Kasumi-1 (cell line): ENCODE measurements at regions not wholly inside any gene's neighbourhood (a gene's known extent, or its start where the extent isn't known, plus 50 kb on each side); places are given as distances from the start of the nearest gene placed in this dataset.

Source experiments
- DNase-seq, 2 experiments: peaks; one replicate each; lab custom pipeline; 2025; lab: John Stamatoyannopoulos, UW

DNA sequence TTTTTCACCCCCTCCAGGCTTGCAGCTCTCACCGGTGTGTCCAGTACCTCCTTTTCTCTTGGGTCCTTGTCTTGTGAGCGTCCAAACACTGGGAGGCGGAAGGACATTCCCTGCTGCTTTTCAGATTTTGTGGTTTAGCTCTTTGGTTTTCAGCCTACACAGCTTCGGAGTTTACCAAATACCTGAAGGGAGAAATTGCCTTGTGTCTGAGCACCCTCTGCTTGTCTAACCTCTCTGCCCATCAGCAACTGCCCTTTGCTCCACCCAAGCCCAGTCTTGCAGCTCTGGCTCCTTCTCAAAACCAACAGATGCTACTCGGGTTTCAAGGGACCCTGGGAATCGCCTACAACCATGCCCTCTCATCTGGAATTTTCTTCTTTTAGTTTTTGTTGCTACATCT, 519.1 kb upstream of the IGFBP3 start:
- DNase-seq: no peak

DNA sequence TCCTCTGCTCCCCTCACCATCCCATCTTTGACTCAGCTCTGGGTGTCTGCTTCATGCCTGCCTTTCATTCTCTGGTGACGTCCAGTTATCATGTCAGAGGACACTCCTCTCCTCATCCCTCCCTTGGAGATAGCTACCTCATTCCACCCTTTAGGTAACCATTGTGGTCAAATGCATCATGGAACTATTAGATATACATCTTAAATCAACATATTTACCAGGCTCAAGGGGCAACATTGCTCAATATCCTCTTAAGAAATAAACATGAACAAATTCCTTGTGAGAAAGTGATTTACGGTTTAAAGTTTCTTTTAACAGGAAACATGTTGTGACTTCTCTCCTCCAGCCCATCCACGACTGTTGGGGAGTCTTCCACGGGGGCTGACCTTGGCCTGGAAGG, 511.6 kb upstream of the IGFBP3 start:
- DNase-seq: no peak

GRCh38 chr7:46428295-46428694, 507.2 kb upstream of the IGFBP3 start:
- DNase-seq: no peak

DNA sequence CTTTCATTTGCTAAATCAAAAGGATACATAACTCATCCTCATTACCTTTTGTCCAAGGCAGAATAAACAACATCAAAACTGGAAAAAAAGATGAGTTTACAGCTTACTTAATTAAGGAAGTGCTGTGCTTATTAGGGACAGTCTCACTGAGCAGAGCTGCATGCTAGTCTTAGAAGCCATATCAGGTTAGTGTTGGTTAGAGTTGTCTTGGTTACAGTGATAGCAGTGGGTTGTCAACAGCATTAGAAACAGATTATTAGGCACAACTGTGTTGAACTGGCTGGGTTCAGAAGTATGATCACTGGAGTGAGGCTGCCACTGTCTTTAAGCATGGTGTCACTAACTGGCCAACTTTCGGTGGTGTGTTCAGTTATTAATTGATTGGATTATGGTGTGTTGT, 503.9 kb upstream of the IGFBP3 start:
- no peak for DNase-seq

DNA sequence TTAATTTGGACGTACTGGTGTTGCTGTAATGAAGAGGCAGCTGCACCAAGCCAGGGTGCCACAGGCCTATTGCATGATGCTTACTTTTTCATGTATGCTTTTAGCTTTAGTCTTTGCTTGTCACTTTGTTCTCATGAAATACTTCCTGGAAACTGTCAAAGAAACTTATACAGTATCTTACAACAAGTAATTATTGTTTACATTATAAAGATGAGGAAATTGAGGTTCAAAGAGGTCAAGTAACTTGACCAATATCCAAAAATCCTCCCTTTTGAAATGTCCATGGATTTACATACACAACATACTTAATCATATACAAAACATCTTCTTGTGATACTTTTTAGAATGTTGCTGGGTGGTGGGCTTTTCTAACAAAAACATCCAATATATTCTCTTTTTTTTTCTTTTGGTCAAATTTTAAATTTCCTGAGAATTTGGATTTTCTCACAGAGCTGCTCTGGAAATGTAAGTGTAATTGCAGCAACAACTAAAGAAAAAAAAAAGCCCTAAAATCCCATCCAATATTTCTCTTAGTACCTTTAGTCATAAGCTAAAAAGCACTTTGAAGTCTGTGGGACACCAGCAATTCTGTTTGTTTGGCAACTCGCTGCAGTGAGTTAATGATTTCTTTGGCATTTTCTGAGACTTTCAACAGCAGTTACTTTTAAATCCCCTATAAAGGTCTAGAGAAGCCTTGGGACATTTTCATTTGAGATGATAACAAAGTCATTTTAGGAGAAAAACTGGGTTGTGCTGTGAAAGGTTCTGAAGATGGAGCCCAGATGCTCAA, 500.6 kb upstream of the IGFBP3 start:
- no peak for DNase-seq

GRCh38 chr7:46414946-46415345, 493.9 kb upstream of the IGFBP3 start:
- no peak for DNase-seq

DNA sequence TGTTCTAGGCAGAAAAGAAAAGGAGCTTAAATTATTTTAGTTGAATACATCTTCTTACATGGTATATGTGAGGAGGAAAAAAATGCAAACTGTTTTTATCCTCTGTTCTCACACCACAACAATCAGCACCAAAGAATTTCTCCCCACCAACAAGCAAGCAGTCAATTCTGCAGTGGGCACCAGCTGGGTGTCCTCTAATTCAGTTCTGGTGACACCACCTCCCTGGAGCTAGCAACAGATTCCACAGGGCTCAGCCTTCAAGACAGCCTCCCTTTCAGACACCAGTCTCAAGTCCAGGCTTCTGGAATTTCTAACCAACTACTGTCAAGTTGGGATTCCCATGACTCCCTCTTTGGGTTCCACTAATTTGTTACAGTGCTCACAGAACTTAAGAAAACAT, 490.2 kb upstream of the IGFBP3 start:
- no peak for DNase-seq

- no peak for DNase-seq
Measured at GRCh38 chr7:46407125-46407524, 486.1 kb upstream of the IGFBP3 start.

DNA sequence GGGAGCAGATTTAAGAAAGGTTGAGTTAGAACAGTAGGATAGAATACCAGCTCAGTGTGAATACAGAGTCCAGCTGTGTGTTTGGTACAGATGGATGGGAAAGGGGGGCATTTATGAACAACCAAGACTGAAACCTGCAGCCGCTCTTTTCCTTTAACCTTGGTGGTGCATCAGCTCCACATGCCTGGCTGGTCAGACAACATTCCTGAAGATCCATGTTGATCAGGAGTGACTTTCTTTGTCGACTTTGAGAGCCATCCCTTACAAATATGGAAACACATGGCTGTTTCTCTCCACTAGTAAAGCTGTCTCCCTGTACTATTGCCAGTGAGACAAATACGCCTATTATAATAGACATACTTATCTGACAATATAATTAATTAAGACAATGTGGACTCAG, 476.5 kb upstream of the IGFBP3 start:
- no peak for DNase-seq

DNA sequence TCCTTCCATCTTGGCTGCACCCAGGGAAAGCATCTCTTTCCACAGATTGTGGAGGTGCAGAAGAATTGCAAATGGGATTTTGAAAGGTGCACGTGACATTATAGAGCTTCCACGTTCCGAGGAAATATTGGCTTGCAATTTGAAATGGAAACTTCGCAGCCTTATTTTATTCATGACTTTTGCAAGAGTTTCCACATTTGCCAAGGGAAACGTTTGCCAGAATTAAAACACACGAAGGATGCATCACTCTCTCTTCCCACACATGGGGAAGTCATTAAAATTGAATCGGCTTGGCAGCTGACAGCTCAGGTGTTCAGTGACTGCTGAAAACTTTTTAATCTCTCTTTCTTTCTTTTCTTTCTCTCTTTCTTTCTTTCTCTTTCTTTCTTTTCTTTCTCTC, 475.4 kb upstream of the IGFBP3 start:
- no peak for DNase-seq

DNA sequence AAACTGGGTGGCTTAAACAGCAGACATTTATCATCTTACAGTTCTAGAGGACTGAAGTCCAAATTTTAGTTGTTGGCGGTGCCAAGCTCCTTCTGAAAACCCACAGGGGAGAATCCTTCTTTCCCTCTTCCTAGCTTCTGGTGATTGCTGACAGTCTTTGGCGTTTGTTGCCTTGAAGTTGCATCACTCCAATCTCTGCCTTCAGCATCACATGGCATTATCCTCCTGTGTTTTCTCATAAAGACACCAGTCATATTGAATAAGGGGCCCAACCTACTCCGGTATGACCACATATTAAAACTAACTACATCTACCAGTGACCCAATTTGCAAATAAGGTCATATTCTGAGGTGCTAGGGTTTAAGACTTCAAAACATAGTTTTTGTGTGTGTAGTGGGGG, 472.1 kb upstream of the IGFBP3 start:
- no peak for DNase-seq

DNA sequence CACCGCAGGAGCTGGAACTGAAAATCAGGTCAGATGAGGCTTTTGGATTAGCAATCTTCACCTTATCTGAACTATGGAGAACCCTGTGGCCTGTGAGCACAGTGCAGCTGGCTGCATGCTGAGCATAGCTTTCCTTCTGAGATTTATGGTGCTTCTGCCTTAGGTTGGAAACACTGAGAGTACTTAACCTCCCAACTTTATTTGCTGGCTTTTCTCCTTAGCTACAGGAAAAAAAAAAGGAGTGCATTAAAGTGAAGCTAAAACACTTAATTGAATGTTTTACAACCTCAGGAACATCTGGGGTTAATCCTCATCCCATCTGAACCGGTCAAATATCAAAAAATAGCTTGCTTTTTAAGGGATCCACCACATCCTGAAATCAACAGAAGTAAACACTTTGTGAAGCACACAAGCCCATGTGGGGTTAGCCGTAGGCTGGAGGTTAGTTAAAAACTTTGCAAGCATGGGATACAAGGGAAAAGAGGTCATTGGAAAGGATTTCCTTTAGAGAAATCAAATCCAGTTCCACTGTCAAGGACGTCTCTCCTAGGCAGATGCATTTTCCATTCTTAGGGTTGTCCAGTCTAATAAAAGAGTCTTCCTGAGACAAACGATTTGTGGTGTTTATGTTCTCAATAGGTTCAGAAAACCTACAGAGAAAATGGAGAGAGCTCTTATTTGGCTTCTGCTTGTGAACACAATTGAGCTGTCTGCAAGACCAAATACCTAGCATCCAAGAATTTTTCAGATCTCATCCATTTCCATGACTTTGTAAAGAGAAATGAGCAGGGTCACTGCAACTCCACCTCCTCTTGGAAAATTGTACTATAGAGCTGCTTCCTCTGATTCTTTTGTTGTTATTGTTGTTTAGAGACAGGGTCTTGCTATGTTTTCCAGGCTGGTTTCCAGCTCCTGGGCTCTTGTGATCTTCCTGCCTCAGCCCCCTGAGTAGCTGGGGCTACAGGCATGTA, 470.4 kb upstream of the IGFBP3 start:
- DNase-seq: no peak

DNA sequence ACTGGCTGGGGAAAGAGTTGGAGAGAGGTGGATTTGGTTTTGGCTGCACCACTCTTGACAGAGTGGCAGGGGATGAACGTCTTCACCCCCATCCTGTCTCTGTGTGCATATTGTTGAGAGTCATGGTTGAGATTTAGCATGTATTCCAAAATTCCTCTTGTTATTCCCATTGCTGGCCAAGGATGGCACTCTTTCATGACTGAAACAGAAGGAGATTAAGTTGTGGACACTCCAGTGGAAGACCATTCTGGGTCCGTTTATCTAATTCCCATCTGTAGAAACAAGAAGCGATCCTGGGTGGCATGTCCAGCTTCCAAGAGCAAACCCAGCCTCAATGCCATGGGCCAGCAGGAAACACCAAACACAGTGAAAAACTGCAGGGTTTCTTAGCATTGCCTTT, 469.0 kb upstream of the IGFBP3 start:
- no peak for DNase-seq

DNA sequence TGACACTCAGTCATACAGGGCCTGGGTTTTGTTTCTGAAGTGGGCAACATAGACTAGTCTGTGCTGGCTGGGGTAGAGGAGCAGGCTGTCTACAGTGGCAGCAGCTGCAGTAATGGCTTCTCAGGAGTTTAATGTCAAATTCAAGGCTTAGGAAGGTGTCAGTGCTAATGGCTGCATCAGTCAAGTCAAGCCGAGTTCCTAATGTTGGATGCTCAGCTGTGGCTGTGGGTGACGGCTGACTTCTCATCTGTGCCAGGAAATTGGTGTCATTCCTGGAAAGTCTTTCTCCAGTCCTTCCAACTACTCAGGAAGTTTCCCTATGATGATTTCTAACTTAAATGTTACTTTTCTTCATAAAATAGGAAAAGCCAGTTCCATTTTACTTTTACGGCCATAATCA, 468.1 kb upstream of the IGFBP3 start:
- no peak for DNase-seq

GRCh38 chr7:46387646-46388045, 466.6 kb upstream of the IGFBP3 start:
- no peak for DNase-seq

DNA sequence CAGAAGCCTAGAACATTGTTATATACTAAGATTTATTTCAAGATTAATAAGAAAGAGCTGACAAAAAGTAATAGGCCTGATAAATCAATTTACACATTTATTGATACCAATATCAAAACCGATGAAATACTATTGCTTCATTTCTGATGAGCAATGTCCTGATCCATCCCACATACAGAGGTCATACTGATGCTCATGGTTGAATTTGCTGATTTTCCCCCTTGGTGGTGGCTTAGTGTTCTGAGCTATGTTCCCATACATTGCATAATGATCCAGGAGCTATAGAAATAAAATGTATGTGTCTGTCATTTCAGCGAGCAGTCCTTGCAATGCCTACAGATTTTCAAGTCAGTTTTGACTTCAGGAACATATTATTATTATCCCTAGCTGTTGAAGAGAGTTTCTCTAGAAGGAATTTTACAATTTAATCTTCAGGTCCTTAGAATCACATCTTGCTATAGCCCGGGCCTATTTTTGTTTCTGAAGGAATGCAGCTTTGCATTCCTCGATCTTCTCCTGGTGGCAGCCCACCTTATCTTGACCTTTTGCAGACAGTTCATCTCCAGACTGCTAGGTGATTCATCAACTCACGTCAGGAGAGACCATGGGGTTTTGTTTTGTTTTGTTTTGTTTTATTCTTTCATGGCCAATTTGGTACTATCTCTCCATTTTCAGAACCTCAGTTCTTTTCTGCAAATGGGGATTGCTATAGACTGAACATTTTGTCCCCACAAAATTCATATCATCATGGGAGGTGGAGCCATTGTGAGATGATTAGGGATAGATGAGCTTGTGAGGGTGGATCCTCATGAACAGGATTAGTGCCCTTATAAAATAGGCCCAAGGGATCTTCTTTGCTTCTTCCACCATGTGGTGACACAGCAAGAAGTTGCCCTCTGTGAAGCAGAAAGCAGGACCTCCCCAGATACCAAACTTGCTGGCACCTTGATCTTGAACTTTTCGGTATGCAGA, 465.6 kb upstream of the IGFBP3 start:
- DNase-seq: no peak

- no peak for DNase-seq
Measured at GRCh38 chr7:46385662-46386309, 464.7 kb upstream of the IGFBP3 start.

DNA sequence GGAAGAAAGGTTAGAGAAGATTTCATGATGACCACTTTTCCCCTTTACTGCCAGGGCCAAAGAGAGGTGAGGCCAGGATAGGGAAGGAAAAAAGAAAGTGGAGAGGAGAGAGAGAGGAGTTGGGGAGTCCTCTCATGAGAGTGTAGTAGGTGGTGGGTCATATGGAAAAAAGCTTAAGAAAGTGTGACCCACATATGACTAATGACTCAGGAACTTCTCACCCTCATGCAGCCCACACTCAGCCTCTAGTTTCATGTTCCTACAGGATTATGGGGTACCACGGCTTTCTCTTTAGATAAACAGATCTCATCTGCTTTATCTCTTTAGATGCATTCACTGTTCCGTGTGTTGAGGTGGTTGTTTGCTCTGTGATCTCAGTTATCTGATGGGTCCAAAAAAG, 462.5 kb upstream of the IGFBP3 start:
- no peak for DNase-seq

DNA sequence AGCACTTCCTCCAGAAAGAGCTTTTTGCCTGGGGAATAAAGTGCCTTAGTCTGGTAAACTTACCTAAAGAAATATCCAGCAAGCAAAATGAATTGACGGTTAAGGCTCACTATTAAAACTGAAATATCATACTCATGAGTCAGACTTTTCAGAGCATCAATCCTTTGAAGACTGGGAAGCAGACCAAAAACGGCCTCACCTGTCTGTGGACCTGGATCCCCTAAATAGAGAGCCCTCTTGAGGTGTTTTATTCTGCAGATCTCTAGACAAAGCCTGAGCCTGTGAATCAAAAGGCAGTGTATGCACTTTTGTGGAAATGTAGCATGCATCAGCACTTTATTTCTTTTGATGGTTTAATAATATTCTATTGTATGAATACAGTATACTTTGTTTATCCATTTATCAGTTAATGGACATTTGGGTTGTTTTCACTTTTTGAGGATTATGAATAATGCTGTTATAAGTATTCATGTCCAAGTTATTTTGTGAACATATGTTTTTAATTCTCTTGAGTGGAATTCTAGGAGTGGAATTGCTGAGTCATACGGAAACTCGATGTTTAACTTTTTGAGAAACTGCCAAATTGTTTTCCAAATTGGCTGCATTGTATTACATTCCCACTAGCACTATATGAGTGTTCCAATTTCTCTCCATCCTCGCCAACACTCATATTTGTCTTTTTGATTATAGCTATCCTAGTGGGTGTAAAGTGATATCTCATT, 449.0 kb upstream of the IGFBP3 start:
- DNase-seq: no peak

GRCh38 chr7:46368871-46369270, 447.8 kb upstream of the IGFBP3 start:
- no peak for DNase-seq

DNA sequence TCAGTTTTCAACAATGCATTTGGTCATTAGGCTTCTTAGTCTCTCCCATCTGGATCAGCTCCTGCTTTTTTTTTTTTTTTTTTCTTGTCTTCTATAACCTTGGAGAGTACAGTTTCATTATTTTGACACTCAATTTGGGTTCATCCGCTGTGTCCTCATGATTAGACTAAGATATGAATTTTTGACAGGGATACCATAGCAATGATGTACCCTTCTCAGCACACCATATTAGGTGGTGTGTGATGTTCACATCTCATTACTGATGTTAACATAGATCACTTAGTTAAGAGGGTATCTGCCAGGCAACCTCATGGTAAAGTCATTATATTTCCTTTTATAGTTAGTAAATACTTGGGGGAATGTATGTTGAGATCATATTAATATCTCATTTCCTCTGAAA, 445.5 kb upstream of the IGFBP3 start:
- DNase-seq: no peak
